ENCODE measurements at regions not wholly inside any gene's neighbourhood (a gene's known extent, or its start where the extent isn't known, plus 50 kb on each side); places are given as distances from the start of the nearest gene placed in this dataset.

DNA sequence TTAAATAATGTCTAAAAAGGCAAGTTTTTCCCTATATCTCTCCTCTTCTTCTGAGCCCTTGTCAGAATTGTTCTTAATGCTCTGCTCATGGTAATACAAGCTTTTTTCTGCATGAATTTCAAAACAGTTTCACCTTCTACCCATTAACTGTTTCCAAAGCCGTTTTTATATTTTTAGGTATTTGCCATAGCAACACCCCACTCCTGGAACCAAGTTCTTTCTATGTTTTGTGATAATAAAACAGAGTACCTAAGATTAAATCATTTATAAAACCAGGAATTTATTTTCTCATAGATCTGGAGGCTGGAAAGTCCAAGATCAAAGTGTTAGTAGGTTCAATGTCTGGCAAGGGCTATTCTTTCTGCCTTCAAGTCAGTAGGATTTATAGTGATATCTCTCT, 497.4 kb downstream of the ETS1 start:
- no peaks in the 10 kb centered on the region for H3K4me1 Mint-ChIP-seq (ENCODE audit: insufficient read depth, unreplicated experiment)
- H3K27ac Mint-ChIP-seq (ENCODE audit: low read depth, unreplicated experiment), result no peak overlapping the region
- no peaks in the 10 kb centered on the region for H3K27me3 Mint-ChIP-seq (ENCODE audit: insufficient read depth, unreplicated experiment)
- DNase-seq (ENCODE audit: unreplicated experiment), result no peak
- peaks cover 20% of the 10 kb centered on the region for H3K9me3 Mint-ChIP-seq (ENCODE audit: unreplicated experiment)
- intact Hi-C loops (cut with micrococcal nuclease), result no loop called here
- TF ChIP-seq, protein P1, sequence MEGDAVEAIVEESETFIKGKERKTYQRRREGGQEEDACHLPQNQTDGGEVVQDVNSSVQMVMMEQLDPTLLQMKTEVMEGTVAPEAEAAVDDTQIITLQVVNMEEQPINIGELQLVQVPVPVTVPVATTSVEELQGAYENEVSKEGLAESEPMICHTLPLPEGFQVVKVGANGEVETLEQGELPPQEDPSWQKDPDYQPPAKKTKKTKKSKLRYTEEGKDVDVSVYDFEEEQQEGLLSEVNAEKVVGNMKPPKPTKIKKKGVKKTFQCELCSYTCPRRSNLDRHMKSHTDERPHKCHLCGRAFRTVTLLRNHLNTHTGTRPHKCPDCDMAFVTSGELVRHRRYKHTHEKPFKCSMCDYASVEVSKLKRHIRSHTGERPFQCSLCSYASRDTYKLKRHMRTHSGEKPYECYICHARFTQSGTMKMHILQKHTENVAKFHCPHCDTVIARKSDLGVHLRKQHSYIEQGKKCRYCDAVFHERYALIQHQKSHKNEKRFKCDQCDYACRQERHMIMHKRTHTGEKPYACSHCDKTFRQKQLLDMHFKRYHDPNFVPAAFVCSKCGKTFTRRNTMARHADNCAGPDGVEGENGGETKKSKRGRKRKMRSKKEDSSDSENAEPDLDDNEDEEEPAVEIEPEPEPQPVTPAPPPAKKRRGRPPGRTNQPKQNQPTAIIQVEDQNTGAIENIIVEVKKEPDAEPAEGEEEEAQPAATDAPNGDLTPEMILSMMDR (IDR thresholded peaks at IDR 0.05; ENCODE audit: unreplicated experiment), result no peak
- no peak overlapping the region for H3K4me3 Mint-ChIP-seq (ENCODE audit: unreplicated experiment)
- H3K36me3 Mint-ChIP-seq (ENCODE audit: insufficient read depth, unreplicated experiment), result no peaks in the 10 kb centered on the region
- no TSS peak for BruUV-seq (replicated peaks)
- POLR2A ChIA-PET, result no interaction called here
- CTCF ChIA-PET, result no interaction called here

DNA sequence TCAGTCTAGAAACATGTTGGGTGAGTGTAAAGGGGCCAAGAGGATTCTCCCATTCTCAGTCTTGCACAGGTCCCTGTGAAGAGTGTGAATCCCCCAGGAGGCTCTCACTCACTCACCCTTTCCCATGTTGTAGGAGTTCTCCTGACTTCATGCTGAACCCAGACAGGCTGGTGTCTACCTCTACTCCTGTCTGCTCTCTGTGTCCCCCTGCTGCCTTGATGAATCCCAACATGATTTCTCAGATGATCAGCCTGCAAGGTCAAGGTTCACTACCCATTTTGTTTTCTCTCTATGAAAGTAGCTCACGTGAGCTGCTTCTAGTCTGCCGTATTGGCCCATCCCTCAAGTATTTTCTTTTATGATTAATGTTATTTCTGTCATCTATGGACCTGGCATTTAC, 500.6 kb downstream of the ETS1 start:
- Mint-ChIP-seq H3K9me3 (ENCODE audit: unreplicated experiment) (peaks cover 20% of the 10 kb centered on the region), H3K4me3 (ENCODE audit: unreplicated experiment) (no peak overlapping the region), H3K27me3 (ENCODE audit: insufficient read depth, unreplicated experiment) (no peaks in the 10 kb centered on the region), H3K27ac (ENCODE audit: low read depth, unreplicated experiment) (no peak overlapping the region), H3K4me1 (ENCODE audit: insufficient read depth, unreplicated experiment) (peaks cover 12% of the 10 kb centered on the region), H3K36me3 (ENCODE audit: insufficient read depth, unreplicated experiment) (no peaks in the 10 kb centered on the region)
- POLR2A ChIA-PET, result no interaction called here
- TF ChIP-seq, protein P1 (IDR thresholded peaks at IDR 0.05; ENCODE audit: unreplicated experiment), result no peak
- CTCF ChIA-PET, result interaction anchor here (0.5 to 1.5 kb wide), 3 partner anchors 16 to 85 kb away, joined by 3 read pairs; no protein-coding TSS in a partner anchor
- intact Hi-C loops (cut with micrococcal nuclease), result no loop called here
- no TSS peak for BruUV-seq (replicated peaks)
- no peak for DNase-seq (ENCODE audit: unreplicated experiment)

DNA sequence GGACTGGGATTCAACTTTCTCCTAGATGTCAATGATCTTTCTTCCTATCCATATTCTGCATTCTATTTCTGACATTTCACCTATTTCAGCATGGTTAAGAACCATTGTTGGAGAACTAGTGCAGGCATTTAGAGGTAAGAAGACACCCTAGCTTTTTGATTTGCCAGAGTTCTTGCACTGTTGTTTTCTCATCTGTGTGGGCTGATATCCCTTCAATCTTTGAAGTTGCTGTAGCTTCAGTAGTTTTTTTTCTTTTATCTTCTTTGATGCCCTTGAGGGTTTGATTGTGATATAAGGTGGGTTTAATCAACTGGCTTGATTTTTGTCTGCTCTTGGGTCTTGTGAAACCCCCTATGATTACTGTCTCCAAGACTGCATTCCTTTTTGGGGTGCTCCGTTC, 502.1 kb downstream of the ETS1 start:
- TF ChIP-seq, protein P1 (IDR thresholded peaks at IDR 0.05; ENCODE audit: unreplicated experiment), result no peak
- intact Hi-C loops (cut with micrococcal nuclease), result no loop called here
- H3K27me3 Mint-ChIP-seq (ENCODE audit: insufficient read depth, unreplicated experiment), result no peaks in the 10 kb centered on the region
- peaks cover 15% of the 10 kb centered on the region for H3K9me3 Mint-ChIP-seq (ENCODE audit: unreplicated experiment)
- H3K4me1 Mint-ChIP-seq (ENCODE audit: insufficient read depth, unreplicated experiment), result peaks cover 12% of the 10 kb centered on the region
- BruUV-seq (replicated peaks), result no TSS peak
- POLR2A ChIA-PET, result no interaction called here
- H3K4me3 Mint-ChIP-seq (ENCODE audit: unreplicated experiment), result no peak overlapping the region
- CTCF ChIA-PET, result interaction anchor here (0.6 kb wide), 1 partner anchor 53 kb away, joined by 3 read pairs; no protein-coding TSS in a partner anchor
- H3K36me3 Mint-ChIP-seq (ENCODE audit: insufficient read depth, unreplicated experiment), result no peaks in the 10 kb centered on the region
- H3K27ac Mint-ChIP-seq (ENCODE audit: low read depth, unreplicated experiment), result no peak overlapping the region
- no peak for DNase-seq (ENCODE audit: unreplicated experiment)

DNA sequence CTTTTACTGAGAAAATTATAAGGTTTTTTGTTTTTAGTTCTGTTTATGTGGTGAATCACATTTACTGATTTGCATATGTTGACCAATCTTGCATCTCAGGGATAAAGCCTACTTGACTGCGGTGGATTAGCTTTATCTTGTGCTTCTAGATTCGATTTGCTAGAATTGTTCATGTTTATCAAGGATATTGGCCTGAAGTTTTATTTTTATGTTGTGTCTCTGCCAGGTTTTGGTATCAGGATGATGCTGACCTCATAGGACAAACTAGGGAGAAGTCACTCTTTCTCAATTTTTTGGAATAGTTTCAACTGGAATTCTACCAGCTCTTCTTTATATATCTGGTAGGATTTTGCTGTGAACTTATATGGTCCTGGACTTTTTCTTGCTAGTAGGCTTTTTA, 504.8 kb downstream of the ETS1 start:
- peaks cover 12% of the 10 kb centered on the region for H3K4me1 Mint-ChIP-seq (ENCODE audit: insufficient read depth, unreplicated experiment)
- ChIA-PET POLR2A (interaction anchor here (0.6 kb wide), 1 partner anchor 137 kb away, joined by 3 read pairs; no protein-coding TSS in a partner anchor), CTCF (interaction anchor here (0.6 to 1.9 kb wide), 2 partner anchors 51 to 75 kb away, joined by 3 to 7 read pairs; no protein-coding TSS in a partner anchor)
- TF ChIP-seq, protein P1 (IDR thresholded peaks at IDR 0.05; ENCODE audit: unreplicated experiment), result no peak
- H3K27me3 Mint-ChIP-seq (ENCODE audit: insufficient read depth, unreplicated experiment), result no peaks in the 10 kb centered on the region
- peak; percentile 20 for DNase-seq (ENCODE audit: unreplicated experiment)
- BruUV-seq (replicated peaks), result no TSS peak
- H3K27ac Mint-ChIP-seq (ENCODE audit: low read depth, unreplicated experiment), result peak overlapping the region; percentile 73
- no peaks in the 10 kb centered on the region for H3K36me3 Mint-ChIP-seq (ENCODE audit: insufficient read depth, unreplicated experiment)
- H3K9me3 Mint-ChIP-seq (ENCODE audit: unreplicated experiment), result no peaks in the 10 kb centered on the region
- H3K4me3 Mint-ChIP-seq (ENCODE audit: unreplicated experiment), result no peak overlapping the region
- intact Hi-C loops (cut with micrococcal nuclease), result no loop called here

Data from MCF 10A (cell line).